ENCODE measurements at regions not wholly inside any gene's neighbourhood (a gene's known extent, or its start where the extent isn't known, plus 50 kb on each side); places are given as distances from the start of the nearest gene placed in this dataset.
"Not testable (repeated sequence)": the region's sequence is repeated elsewhere in the genome, so short reads cannot be mapped to it uniquely, and the experiment has no call there.

DNA sequence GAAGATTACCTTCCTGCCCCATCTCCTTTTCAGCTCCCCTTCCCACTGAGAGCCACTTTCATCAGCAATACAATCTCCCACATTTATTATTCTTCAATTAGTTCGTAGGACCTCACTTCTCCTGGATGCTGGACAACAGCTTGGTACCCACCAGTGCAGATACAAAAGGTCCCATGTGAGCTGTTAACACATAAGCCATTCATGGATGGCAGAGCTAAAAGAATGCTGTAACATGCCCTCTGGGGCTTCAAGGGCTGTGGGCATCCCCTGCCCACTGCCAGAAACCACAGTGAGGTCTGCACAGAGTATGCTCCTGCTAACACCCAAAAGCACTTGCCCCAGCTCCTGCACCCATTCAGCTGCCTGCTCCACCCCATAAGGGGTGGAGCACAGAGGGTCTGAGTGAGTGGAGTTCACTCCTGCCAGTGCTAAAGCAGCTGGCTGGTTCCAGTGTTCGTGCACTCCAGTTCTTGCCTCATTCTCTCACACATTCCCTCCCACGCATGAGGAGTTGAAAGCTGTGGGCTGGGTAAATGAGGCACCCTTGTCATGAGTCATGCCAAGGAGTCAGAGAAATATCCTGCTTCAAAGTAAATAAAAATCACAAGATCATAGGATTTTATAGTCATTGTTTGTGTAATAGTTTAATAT lies 305.9 kb upstream of the TMEFF2 start:
- Histone ChIP-seq H3K14ac (ENCODE audit: low read length) (no peak overlapping the region), H3K79me1 (ENCODE audit: low read length) (no peaks in the 10 kb centered on the region), H3K36me3 (ENCODE audit: control insufficient read depth in 1 of 2, insufficient read depth in 2 of 2, low read length in 2 of 2) (no peaks in the 10 kb centered on the region), H3K27ac (ENCODE audit: low read depth, low read length) (no peak overlapping the region), H2AFZ (ENCODE audit: insufficient read depth, low read length, poor library complexity) (no peak overlapping the region), H2BK12ac (ENCODE audit: low read length) (no peak overlapping the region), H3K23ac (ENCODE audit: low read length) (no peak overlapping the region), H2BK120ac (ENCODE audit: insufficient read depth, low read length, poor library complexity) (no peak overlapping the region), H2BK5ac (ENCODE audit: low read depth, low read length, poor library complexity) (no peak overlapping the region), H3K4me3 (ENCODE audit: low read depth, low read length) (no peak overlapping the region), H3K27me3 (ENCODE audit: insufficient read depth, low read length) (no peaks in the 10 kb centered on the region), H4K12ac (ENCODE audit: low read depth, low read length) (no peak overlapping the region), H3K9ac (ENCODE audit: low read length) (no peak overlapping the region), H3K79me2 (ENCODE audit: control insufficient read depth, insufficient read depth, low read length, poor library complexity) (no peaks in the 10 kb centered on the region), H4K91ac (ENCODE audit: low read depth, low read length) (no peak overlapping the region), H4K8ac (ENCODE audit: low read depth, low read length) (no peak overlapping the region), H3K18ac (ENCODE audit: low read length) (no peak overlapping the region), H3K9me3 (ENCODE audit: insufficient read depth, low read depth, low read length) (peaks cover 1% of the 10 kb centered on the region), H3K4me2 (ENCODE audit: low read length) (no peak overlapping the region), H3K4me1 (ENCODE audit: control insufficient read depth in 1 of 2, insufficient read depth in 2 of 2, low read length in 2 of 2) (peaks cover 0 to 3% of the 10 kb centered on the region in 2 experiments), H3K4ac (ENCODE audit: low read depth, low read length) (no peak overlapping the region), H2AK5ac (ENCODE audit: low read length) (no peak overlapping the region)
- DNase-seq, result peak; percentile 43 to 57
- WGBS (ENCODE audit: extremely low coverage, insufficient coverage, insufficient read length), result no CpG with 5 or more reads among the region's 3 CpGs

DNA sequence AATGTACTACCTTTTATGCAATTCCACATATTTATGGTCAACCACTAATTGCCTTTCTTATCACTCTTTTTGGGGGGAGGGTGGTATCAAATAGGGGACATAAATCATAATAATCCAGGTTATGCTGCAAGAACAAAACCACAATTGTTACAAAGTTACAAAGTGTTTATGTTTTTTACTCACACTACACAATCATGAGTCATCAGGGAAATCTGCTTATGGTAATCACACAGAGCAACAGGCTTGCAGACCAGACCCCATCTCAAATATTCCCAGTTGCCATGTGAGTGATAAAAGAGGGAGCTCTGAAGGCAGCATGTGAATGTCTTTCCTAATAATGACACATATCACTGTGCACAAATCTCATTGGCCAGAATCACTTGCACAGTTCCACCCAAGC lies 304.7 kb upstream of the TMEFF2 start:
- Histone ChIP-seq H3K23ac (ENCODE audit: low read length) (no peak overlapping the region), H3K4me3 (ENCODE audit: low read depth, low read length) (no peak overlapping the region), H3K27ac (ENCODE audit: low read depth, low read length) (no peak overlapping the region), H4K91ac (ENCODE audit: low read depth, low read length) (no peak overlapping the region), H2BK12ac (ENCODE audit: low read length) (no peak overlapping the region), H3K18ac (ENCODE audit: low read length) (no peak overlapping the region), H4K12ac (ENCODE audit: low read depth, low read length) (no peak overlapping the region), H2AK5ac (ENCODE audit: low read length) (no peak overlapping the region), H3K27me3 (ENCODE audit: insufficient read depth, low read length) (no peaks in the 10 kb centered on the region), H3K79me2 (ENCODE audit: control insufficient read depth, insufficient read depth, low read length, poor library complexity) (no peaks in the 10 kb centered on the region), H4K8ac (ENCODE audit: low read depth, low read length) (no peak overlapping the region), H3K4ac (ENCODE audit: low read depth, low read length) (no peak overlapping the region), H3K14ac (ENCODE audit: low read length) (no peak overlapping the region), H2AFZ (ENCODE audit: insufficient read depth, low read length, poor library complexity) (no peak overlapping the region), H3K79me1 (ENCODE audit: low read length) (no peaks in the 10 kb centered on the region), H3K4me2 (ENCODE audit: low read length) (no peak overlapping the region), H3K4me1 (ENCODE audit: control insufficient read depth in 1 of 2, insufficient read depth in 2 of 2, low read length in 2 of 2) (peaks cover 0 to 3% of the 10 kb centered on the region in 2 experiments), H3K9me3 (ENCODE audit: insufficient read depth, low read depth, low read length) (peaks cover 1% of the 10 kb centered on the region), H2BK120ac (ENCODE audit: insufficient read depth, low read length, poor library complexity) (no peak overlapping the region), H3K9ac (ENCODE audit: low read length) (no peak overlapping the region), H3K36me3 (ENCODE audit: control insufficient read depth in 1 of 2, insufficient read depth in 2 of 2, low read length in 2 of 2) (no peaks in the 10 kb centered on the region), H2BK5ac (ENCODE audit: low read depth, low read length, poor library complexity) (no peak overlapping the region)
- no peak for DNase-seq

DNA sequence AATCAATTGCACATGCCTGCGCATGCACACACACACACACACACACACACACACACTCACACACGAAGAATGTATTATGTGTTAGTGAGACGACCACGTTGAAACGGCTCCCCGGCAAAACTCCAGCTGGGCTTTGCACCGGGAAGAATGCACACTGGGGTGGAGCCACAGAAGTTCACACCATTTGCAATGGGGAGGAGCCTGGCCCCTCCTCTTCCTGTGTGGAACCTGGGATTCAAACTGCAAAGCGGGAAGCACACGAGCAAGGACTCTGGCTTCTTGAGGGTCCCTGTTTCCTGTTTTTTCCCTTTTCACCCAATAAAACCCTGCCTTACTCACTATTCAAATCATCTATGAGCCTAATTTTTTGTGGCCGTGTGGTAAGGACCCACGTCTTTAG lies 304.0 kb upstream of the TMEFF2 start:
- no peak overlapping the region for H2BK120ac ChIP-seq (ENCODE audit: insufficient read depth, low read length, poor library complexity)
- H3K27me3 ChIP-seq (ENCODE audit: insufficient read depth, low read length), result no peaks in the 10 kb centered on the region
- no peaks in the 10 kb centered on the region for H3K79me2 ChIP-seq (ENCODE audit: control insufficient read depth, insufficient read depth, low read length, poor library complexity)
- H3K9ac ChIP-seq (ENCODE audit: low read length), result no peak overlapping the region
- DNase-seq, result no peak
- H3K9me3 ChIP-seq (ENCODE audit: insufficient read depth, low read depth, low read length), result peaks cover 1% of the 10 kb centered on the region
- no peak overlapping the region for H3K4me2 ChIP-seq (ENCODE audit: low read length)
- H3K18ac ChIP-seq (ENCODE audit: low read length), result no peak overlapping the region
- H4K91ac ChIP-seq (ENCODE audit: low read depth, low read length), result no peak overlapping the region
- H2AK5ac ChIP-seq (ENCODE audit: low read length), result no peak overlapping the region
- no peak overlapping the region for H3K4ac ChIP-seq (ENCODE audit: low read depth, low read length)
- WGBS (ENCODE audit: extremely low coverage, insufficient coverage, insufficient read length), result no CpG with 5 or more reads among the region's 11 CpGs
- H2BK12ac ChIP-seq (ENCODE audit: low read length), result no peak overlapping the region
- H3K36me3 ChIP-seq (ENCODE audit: control insufficient read depth in 1 of 2, insufficient read depth in 2 of 2, low read length in 2 of 2), result no peaks in the 10 kb centered on the region
- no peak overlapping the region for H3K23ac ChIP-seq (ENCODE audit: low read length)
- H3K14ac ChIP-seq (ENCODE audit: low read length), result no peak overlapping the region
- H3K4me1 ChIP-seq (ENCODE audit: control insufficient read depth in 1 of 2, insufficient read depth in 2 of 2, low read length in 2 of 2), result peaks cover 0 to 3% of the 10 kb centered on the region in 2 experiments
- H2AFZ ChIP-seq (ENCODE audit: insufficient read depth, low read length, poor library complexity), result no peak overlapping the region
- H3K27ac ChIP-seq (ENCODE audit: low read depth, low read length), result no peak overlapping the region
- no peak overlapping the region for H4K12ac ChIP-seq (ENCODE audit: low read depth, low read length)
- H2BK5ac ChIP-seq (ENCODE audit: low read depth, low read length, poor library complexity), result no peak overlapping the region
- no peak overlapping the region for H3K4me3 ChIP-seq (ENCODE audit: low read depth, low read length)
- no peak overlapping the region for H4K8ac ChIP-seq (ENCODE audit: low read depth, low read length)
- H3K79me1 ChIP-seq (ENCODE audit: low read length), result no peaks in the 10 kb centered on the region

GRCh38 chr2:192488158-192488557 lies 293.4 kb upstream of the TMEFF2 start:
- not testable (repeated sequence) for H2BK5ac ChIP-seq (ENCODE audit: low read depth, low read length, poor library complexity); H3K4me3 ChIP-seq (ENCODE audit: low read depth, low read length); H3K27ac ChIP-seq (ENCODE audit: low read depth, low read length); H3K36me3 ChIP-seq (ENCODE audit: control insufficient read depth in 1 of 2, insufficient read depth in 2 of 2, low read length in 2 of 2); H2AK5ac ChIP-seq (ENCODE audit: low read length); H3K79me2 ChIP-seq (ENCODE audit: control insufficient read depth, insufficient read depth, low read length, poor library complexity); H4K91ac ChIP-seq (ENCODE audit: low read depth, low read length); H3K9ac ChIP-seq (ENCODE audit: low read length); H3K27me3 ChIP-seq (ENCODE audit: insufficient read depth, low read length); H4K8ac ChIP-seq (ENCODE audit: low read depth, low read length); H2BK120ac ChIP-seq (ENCODE audit: insufficient read depth, low read length, poor library complexity); H3K23ac ChIP-seq (ENCODE audit: low read length); H3K4me2 ChIP-seq (ENCODE audit: low read length); H4K12ac ChIP-seq (ENCODE audit: low read depth, low read length); H3K4ac ChIP-seq (ENCODE audit: low read depth, low read length); H3K4me1 ChIP-seq (ENCODE audit: control insufficient read depth in 1 of 2, insufficient read depth in 2 of 2, low read length in 2 of 2); H2AFZ ChIP-seq (ENCODE audit: insufficient read depth, low read length, poor library complexity); H3K18ac ChIP-seq (ENCODE audit: low read length); H2BK12ac ChIP-seq (ENCODE audit: low read length); H3K9me3 ChIP-seq (ENCODE audit: insufficient read depth, low read depth, low read length); H3K14ac ChIP-seq (ENCODE audit: low read length); H3K79me1 ChIP-seq (ENCODE audit: low read length); DNase-seq
- no CpG with 5 or more reads among the region's 1 CpG for WGBS (ENCODE audit: extremely low coverage, insufficient coverage, insufficient read length)

Measured in trophoblast cell (in vitro differentiated cells and primary cell).